ENCODE measurements at regions not wholly inside any gene's neighbourhood (a gene's known extent, or its start where the extent isn't known, plus 50 kb on each side); places are given as distances from the start of the nearest gene placed in this dataset.

GRCh38 chr10:36116731-36117130 lies 474.6 kb upstream of the FZD8 start:
- TF ChIP-seq, protein P1, sequence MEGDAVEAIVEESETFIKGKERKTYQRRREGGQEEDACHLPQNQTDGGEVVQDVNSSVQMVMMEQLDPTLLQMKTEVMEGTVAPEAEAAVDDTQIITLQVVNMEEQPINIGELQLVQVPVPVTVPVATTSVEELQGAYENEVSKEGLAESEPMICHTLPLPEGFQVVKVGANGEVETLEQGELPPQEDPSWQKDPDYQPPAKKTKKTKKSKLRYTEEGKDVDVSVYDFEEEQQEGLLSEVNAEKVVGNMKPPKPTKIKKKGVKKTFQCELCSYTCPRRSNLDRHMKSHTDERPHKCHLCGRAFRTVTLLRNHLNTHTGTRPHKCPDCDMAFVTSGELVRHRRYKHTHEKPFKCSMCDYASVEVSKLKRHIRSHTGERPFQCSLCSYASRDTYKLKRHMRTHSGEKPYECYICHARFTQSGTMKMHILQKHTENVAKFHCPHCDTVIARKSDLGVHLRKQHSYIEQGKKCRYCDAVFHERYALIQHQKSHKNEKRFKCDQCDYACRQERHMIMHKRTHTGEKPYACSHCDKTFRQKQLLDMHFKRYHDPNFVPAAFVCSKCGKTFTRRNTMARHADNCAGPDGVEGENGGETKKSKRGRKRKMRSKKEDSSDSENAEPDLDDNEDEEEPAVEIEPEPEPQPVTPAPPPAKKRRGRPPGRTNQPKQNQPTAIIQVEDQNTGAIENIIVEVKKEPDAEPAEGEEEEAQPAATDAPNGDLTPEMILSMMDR (IDR thresholded peaks at IDR 0.05; ENCODE audit: extremely low read depth in 1 of 2, insufficient read depth in 1 of 2, low read depth in 1 of 2, low read length in 2 of 2), result no peak
- no peak for TF ChIP-seq POLR2AphosphoS5 (IDR thresholded peaks at IDR 0.05; ENCODE audit: insufficient read depth, low read depth, low read length)
- TF ChIP-seq, protein P2, sequence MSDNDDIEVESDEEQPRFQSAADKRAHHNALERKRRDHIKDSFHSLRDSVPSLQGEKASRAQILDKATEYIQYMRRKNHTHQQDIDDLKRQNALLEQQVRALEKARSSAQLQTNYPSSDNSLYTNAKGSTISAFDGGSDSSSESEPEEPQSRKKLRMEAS (IDR thresholded peaks at IDR 0.05; ENCODE audit: insufficient read depth, insufficient read length), result no peak
- TF ChIP-seq POLR2A (IDR thresholded peaks at IDR 0.05; ENCODE audit: low read depth, low read length), result no peak
- TF ChIP-seq EZH2 (IDR thresholded peaks at IDR 0.05; ENCODE audit: borderline replicate concordance, low read depth, low read length, severe bottlenecking), result no peak
- no peak for TF ChIP-seq FOS (IDR thresholded peaks at IDR 0.05; ENCODE audit: borderline replicate concordance, insufficient read depth, low read length)

Measured in endothelial cell of umbilical vein (primary cell).